Islet precursor cell (in vitro differentiated cells): ENCODE measurements at regions not wholly inside any gene's neighbourhood (a gene's known extent, or its start where the extent isn't known, plus 50 kb on each side); places are given as distances from the start of the nearest gene placed in this dataset.

Experiments
- DNase-seq: peaks from one replicate; pipeline ENCODE4 v3.0.0-alpha.2; 2018

GRCh38 chr15:87805117-87805820, 451.3 kb downstream of the NTRK3 start:
- DNase-seq: no peak

GRCh38 chr15:87804451-87804850, 452.1 kb downstream of the NTRK3 start:
- DNase-seq: no peak

GRCh38 chr15:87799838-87800237, 456.7 kb downstream of the NTRK3 start:
- no peak for DNase-seq

- no peak for DNase-seq
Observed at GRCh38 chr15:87799428-87799827, 457.1 kb downstream of the NTRK3 start.

GRCh38 chr15:87793725-87794124, 462.8 kb downstream of the NTRK3 start:
- no peak for DNase-seq

- no peak for DNase-seq
Observed at GRCh38 chr15:87792250-87793040, 464.1 kb downstream of the NTRK3 start.

- DNase-seq: no peak
Observed at GRCh38 chr15:87781959-87782625, 474.4 kb downstream of the NTRK3 start.

GRCh38 chr15:87779746-87780145, 476.8 kb downstream of the NTRK3 start:
- DNase-seq: no peak

GRCh38 chr15:87778358-87778757, 478.2 kb downstream of the NTRK3 start:
- DNase-seq: no peak

- no peak for DNase-seq
Observed at GRCh38 chr15:87777054-87777561, 479.4 kb downstream of the NTRK3 start.

GRCh38 chr15:87767516-87767915, 489.0 kb downstream of the NTRK3 start:
- DNase-seq: no peak

- peak; percentile 82 for DNase-seq
Observed at GRCh38 chr15:87764461-87765240, 491.9 kb downstream of the NTRK3 start.

- DNase-seq: no peak
Observed at GRCh38 chr15:87763837-87764236, 492.7 kb downstream of the NTRK3 start.

GRCh38 chr15:87761736-87762509, 494.6 kb downstream of the NTRK3 start:
- DNase-seq: no peak

- DNase-seq: no peak
Observed at GRCh38 chr15:87760547-87761314, 495.8 kb downstream of the NTRK3 start.

- peak; percentile 22 for DNase-seq
Observed at GRCh38 chr15:87758794-87759418, 497.6 kb downstream of the NTRK3 start.

- DNase-seq: no peak
Observed at GRCh38 chr15:87757084-87757483, 499.5 kb downstream of the NTRK3 start.

GRCh38 chr15:87756072-87756471, 500.5 kb downstream of the NTRK3 start:
- no peak for DNase-seq

GRCh38 chr15:87755226-87755625, 501.3 kb downstream of the NTRK3 start:
- DNase-seq: no peak

GRCh38 chr15:87753539-87753938, 503.0 kb downstream of the NTRK3 start:
- DNase-seq: no peak
